CD1c-positive myeloid dendritic cell (primary cell): ENCODE measurements at regions not wholly inside any gene's neighbourhood (a gene's known extent, or its start where the extent isn't known, plus 50 kb on each side); places are given as distances from the start of the nearest gene placed in this dataset.
A peak's percentile ranks its signal among the peaks of the same experiment; 100 is the strongest.

Experiments used
- DNase-seq: peaks from one replicate; pipeline ENCODE4 v3.0.0-alpha.2; 2016; ENCODE audit errors: extremely low spot score

DNA sequence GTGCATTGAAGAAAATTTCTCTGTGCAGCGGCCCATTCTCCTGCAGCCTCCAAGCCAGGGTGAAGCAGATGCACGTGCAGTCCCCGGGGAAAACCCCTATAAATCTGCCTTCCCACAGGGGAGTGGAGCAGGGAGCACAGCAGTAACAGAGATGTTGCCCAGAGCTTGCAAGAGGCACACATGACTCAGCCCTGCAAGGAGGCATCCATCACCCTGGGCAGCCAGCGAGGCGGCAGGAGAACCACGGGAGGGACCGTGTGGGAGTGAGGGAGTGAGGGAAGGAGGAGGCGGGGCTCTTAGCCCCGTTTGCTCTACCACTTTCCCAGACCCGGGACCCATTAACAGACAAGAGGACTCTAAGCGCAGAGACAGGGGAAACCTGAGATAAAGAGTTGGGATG lies 96.2 kb upstream of the ARAP3 start:
- no peak for DNase-seq

DNA sequence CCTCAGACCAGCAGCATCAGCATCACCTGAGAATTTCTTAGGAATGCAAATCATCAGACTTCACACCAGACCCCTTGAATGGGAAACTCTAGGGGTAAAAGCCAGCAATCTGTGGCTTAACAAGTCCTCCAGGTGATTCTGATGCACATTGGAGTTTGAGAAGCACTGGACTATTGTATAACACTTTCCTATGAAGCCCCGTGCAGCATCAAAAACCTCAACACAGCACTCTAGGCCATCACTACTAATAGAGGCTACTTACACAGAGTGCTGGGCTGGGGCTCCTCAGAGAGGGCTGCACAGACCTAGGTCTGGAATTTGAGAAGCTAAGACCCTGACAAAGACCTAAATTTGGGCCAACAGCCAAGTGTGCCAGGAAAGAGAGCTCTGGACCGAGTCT lies 95.7 kb upstream of the ARAP3 start:
- DNase-seq: no peak

DNA sequence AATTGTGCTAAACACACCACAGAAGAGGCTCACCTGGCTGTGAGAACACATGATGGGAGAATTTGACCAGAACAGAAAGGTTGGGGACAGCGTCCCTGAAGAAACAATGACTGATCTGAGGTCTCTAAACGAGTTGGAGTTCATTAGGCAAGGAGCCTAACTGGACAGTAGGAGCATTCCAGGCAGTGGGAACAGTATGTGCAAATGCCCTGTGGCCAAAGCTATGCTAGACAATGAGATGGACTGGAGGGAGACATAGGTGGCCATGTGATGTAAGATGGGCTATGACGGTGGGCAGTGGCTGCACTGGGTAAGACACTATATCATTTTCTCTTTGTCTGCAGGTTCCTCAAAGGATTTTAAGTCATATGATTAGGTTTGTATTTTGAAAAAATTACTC lies 95.1 kb upstream of the ARAP3 start:
- DNase-seq: no peak

DNA sequence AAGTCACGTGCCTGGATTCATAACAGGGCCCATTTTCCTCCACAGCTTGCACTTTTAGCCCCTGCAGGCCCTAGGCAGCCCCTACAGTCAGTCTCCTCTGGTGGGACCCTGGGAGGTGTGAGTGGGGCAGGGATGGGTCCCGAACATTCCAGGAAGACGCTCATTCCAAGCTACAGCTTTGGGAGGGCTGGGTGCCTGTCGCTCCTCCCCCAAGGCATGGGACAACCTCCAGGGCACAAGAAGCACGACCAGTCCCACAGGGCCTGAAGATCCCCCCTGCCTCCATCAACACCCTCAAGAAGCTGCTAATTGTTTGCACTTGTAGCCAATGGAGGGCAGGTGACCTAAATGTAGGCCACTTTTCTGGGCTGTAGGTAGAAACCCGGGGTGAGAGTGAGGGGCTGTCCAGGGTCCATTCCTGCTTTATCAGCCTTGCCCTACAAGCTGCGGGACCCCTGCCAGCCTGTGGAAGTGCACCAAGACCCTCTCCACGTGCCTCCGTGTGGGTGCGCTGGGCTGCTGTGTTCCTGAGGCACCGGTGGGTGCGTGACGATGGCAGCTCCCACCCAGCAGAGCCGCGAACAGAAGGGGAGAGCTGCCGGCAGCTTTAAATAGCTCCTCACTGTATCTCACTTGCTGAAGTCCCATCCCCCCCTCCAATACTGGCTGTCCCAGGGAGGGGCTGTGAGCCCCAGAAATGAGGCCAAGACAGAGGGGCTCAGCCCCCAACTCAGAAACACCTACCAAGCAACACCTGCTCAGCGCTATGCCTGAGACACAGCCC lies 91.9 kb upstream of the ARAP3 start:
- no peak for DNase-seq

DNA sequence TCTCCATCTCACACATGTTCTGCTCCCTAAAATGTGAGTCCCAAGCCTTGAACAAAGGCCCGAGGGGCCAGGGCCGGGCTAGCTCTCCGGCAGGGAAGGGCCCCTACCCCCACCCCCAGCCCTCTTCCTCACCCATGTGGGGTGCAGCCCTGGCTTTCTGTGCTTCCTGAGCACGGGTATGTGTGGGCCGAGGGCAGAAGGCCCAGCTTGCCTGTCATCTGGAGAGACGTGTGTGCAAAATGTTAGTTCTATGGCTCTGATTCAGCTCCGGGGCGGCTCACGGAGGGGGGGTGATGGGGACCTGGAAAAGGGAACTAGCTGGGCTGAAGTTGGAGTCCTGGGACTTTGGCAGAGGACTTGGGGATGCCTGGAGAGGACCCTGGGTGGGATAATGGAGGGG lies 90.3 kb upstream of the ARAP3 start:
- no peak for DNase-seq

DNA sequence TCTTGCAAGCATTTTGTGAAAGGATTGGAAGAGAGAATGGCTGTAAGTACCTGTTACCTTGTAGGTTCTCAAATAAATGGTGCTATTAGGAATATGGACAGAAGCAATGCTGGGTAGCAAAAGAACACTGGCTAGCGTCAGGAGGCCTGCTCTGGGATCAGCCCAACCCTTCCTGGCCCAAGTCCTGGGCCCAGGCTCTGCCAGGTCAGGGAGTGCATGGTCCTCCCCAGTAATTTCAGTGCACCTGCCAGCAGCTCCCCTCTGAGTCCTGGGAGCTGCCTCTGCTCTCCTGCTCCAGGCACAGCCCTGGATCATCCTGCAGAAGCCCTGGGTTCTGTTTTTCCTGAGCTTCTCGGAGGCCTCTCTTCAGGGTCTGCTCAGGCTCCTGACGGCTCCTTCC lies 89.5 kb upstream of the ARAP3 start:
- no peak for DNase-seq

DNA sequence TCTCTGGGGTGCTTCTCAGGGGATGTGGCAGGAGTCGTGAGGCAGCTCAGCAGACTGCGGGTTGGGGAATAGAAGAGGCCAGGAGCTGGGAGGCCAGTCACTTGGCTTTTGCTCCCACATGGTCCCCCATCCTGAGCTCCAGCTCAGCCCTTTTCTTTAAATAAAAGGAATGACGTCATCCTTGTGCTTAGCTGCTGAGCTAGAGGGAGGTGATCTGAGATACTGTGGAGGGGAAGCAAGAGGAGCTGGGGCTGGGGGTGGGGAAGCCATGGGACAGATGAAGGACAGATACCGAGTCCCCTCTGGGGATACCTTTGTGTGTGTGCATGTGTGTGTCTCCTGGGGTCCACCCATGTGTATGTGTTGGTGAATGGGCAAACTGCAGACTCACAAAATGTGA lies 89.0 kb upstream of the ARAP3 start:
- DNase-seq: no peak

DNA sequence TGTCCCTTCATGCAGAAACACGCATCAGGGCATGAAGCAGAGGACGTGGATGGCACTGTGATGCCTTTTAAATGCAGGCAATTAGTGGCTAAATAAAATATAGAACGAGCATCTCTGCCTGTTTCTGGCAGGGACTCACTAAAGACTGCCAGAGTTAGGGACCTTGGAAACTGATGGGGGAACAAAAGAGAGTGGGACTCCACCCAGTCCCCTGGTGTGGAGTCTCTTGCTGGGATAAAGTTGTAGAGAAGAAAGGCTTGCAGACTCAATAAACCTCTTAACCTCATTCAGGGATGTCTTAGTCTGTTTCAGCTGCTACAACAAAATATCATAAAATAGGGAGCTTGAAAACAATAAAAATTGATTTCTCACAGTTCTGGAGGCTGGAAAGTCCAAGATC lies 87.6 kb upstream of the ARAP3 start:
- no peak for DNase-seq

DNA sequence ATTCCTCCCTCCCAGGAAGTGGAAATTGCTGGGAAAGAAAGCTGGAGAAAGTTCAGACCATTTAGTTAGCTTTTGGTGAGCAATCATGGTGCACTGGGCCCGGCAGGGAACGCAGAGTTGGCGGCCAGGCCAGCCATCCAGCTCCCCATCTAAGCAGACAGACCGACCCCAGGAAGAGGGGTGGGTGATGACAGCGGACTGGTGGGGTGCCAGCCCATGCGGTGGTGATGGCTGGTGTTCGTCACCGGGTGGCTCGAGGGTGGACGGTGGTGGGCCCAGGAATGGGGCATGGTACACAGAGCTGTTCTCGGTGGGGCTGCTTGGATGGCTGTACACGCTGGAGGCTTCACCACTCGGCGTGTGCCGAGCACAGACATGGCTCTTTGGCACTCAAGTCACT lies 85.6 kb upstream of the ARAP3 start:
- DNase-seq: no peak

DNA sequence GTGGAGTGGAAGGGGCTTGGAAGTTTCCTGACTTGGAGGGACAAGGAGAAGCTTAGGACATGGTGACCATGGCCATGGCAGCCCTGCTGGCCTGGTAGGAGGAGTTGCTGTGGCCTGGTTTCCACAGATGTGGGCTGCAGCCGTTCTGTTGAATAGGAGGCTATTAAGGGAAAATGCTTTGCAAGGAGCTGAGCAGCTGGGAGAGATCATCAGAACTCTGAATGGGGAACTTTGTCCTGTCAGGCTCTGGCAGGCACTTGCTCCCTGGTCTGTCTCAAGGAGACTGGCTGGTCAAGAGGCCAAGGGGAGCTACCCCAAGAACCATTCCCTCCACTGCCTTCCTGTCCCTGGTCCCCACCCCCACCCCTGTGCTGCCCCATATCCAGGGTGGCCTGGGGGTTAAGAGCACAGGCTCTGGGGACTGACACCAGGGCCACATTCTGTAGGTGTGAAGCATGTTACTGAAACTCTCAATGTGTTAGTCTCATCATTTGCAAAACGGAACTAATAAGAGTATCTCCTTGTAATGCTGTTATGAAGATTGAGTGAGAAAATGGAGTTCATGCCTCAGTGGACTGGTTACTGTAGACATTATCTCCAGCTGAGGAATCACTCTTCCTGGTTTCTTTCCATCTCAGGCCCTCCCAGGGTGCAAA lies 84.0 kb upstream of the ARAP3 start:
- no peak for DNase-seq

DNA sequence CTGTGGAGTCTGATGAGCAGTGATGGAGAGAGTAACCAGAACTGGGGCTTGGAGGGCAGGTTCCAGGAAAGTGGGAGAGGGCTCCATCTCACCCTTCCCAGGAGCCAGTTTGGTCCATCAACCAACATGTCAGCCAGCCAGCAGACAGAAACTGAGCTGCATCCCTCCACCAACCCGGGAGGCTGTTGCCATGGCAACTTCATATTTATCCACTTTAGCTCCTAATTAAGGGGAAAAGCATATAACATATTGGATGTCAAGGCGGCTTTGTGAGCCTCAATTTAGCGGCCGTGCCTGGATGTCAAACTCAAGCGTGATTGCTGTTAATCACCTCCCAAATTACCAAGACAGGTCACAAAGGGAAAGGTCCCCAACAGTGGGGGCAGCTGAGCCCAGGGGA lies 81.5 kb upstream of the ARAP3 start:
- DNase-seq: no peak

DNA sequence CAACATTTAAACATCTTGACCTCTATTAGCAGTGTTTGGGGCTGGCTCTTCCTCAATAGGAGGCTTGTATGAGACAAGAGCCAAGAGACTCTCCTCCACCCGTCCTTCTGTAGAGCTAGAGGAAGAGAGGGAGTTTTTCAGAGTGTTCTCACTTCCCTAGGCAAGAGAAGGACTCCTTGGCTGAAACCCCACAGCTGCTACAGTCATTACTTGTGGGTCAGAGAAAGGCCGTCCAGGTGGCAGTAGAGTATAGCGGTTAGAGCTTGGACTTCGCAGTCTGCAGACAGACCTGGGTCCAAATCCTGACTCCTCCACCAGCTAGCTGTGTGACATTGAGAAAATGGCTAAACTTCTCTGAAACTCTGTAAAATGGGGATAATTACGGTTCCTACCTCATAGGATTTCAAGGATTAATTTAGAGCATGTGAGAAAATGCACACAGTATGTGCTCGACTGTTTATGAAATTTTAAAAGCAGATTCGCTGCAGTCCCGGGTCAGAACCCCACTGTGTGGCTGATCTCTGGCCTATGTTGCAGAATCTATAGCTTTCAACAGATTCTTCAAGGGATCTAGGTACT lies 80.8 kb upstream of the ARAP3 start:
- peak; percentile 18 for DNase-seq

DNA sequence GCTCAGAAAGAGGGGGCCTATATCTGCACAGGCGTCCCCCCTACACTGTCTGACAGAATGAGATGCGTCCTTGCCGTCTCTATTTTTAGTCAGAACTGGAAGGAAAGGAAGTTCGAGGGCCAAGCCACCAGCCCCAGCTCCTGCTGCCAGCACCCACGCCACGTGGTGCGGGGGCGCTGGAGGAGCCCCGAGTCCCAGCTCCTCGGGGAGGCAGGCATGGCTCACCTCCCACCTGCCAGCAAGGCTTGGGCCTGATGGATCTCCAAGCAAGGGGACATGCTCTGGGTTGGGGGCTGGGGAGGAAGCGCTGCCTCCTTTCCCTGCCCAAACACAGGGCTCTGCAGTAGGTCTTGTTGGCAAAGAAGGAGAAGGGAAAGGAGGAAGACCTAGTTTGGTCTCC lies 80.3 kb upstream of the ARAP3 start:
- no peak for DNase-seq

DNA sequence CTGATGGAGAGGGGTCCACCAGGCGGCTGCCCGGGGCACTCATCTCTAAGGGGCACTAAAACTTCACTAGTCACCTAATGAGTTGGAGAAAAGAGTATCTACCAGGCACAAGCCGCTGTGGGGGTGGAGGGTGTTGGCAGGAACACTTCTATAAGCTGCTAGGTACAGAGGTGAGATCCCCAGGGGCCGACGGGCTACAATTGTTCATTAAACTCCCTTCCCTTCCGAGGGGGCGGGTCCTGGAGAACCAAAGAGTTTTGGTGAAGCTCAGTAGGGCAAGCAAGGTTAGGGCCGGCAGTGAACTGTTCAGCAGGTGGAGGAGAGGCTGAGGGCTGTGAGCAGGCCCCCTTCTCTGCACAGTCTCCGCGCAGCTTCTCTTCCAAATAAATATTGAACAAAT lies 78.7 kb upstream of the ARAP3 start:
- no peak for DNase-seq

DNA sequence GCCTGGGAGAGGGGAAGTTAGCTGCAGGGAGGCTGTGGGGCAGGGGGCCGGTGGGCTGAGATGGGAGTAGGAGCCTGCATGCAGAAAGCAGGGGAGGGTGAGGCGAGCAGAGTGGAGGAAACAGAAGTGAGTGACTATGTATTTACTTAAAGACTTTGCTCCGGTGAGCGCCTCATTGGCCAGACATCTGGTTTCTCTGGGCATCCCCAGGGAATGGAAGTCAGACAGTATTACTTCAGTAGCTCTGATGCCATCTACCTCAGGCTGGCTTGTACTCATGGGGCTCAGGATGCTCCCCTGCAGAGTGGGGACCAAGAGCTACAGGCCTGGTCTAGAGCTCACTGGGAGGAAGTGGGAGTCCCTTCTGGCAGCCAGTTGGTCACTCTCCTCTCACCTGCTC lies 78.2 kb upstream of the ARAP3 start:
- DNase-seq: no peak

DNA sequence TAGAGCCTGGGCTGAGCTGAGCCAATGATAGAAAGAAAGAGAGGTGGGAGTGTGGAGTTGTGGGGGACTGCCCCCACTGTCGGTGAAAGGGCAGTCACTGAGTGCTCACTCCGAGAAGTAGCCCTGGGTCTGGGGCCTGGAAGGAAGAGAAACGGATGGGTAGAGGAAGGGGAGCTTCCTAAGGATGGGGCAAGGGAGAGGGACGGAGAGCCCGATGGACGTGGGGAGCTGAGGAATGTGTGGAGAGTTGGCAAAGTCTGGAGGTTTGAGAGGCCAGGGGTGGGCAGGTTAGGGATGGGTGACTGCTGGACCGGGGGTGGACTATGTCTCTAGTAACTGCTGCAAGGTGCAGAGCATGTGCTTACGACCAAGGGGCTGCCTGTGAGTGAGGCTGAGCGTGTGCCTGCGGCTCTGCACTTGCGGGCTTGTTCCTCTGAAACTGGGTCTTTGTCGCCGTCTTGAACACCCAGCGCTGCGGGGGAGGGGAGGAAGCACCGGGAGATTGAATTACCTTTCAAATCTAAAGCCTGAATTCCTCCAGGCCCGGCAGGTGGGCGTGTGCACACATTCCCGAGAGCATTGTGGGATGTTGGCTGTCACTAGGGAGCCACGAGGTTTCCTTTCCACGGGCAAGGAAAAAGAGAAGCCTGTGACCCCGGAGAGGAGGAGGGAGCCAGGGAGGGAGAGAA lies 76.4 kb upstream of the ARAP3 start:
- DNase-seq: no peak

DNA sequence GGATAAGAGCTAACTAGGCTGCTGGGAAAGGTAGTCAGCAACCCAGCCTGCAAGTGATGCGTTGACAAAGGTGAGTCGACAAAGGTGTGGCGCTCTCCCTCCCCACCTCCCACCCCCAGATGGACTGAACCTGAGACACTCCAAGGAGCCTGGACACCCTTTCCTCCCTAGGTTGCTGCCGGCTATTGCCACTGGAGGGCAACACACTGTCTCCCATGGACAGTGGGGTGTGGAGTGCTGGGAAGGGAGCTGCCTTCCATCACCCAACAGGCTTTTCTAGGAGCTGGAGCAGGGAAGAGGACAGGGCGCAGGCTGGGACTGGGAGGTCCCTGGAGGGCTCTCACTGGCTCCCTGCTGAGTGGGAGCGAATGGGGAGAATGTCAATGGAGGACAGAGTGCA lies 75.4 kb upstream of the ARAP3 start:
- DNase-seq: no peak

DNA sequence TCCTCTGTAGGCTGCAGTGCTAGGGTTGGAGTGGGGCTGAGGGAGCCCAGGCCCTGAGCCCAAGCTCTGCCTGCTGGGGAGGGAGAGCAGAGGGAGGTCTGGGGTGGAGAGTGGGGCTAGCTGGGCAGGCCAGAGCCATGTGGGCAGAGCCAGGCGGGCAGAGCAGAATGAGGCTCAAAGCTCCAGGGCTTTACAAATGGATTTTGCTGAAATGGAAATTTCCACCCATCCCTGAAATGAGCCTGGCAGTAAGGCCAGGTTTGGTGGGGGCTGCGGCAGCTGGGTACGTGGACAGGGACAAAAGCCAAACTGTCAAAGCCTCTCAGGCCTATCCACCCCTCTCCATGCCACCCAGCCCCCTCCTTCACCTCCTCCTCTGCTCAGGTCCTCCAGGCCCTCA lies 74.2 kb upstream of the ARAP3 start:
- DNase-seq: no peak

DNA sequence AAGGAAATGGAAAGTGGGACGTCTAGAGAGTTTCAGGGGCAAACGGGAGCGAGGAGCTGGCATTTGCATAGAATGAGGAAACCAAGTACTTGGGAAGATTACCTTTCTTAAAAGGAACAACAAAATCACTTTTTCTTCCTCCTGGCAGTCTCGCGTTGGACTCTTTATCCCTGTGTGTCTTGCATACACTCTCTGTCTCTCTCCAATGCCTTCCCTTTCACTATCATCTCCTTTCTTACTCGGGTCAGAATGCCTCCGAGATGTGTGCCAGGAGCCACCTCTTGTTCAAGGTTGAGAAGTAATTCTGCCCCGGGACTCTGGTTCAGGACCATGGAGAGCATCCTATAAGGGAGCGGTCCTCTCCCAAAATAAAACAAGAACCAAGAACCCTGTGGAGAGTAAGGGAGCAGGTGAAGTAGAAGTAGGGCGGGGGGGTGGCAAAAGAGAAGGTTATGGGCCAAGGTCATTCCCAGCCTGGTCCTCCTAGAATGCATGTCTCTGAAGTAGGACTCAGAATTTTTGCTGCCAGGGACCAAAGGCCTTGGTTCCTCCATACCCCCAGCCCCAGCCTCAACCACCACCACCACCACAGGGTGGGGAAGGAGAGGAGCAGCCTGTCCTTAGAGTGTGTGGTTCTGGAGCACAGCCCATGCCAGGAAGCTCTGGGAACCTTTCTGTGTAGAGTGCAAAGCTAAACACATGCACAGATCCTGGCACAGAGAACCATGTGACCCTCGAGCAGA lies 72.1 kb upstream of the ARAP3 start:
- peak; percentile 24 for DNase-seq

DNA sequence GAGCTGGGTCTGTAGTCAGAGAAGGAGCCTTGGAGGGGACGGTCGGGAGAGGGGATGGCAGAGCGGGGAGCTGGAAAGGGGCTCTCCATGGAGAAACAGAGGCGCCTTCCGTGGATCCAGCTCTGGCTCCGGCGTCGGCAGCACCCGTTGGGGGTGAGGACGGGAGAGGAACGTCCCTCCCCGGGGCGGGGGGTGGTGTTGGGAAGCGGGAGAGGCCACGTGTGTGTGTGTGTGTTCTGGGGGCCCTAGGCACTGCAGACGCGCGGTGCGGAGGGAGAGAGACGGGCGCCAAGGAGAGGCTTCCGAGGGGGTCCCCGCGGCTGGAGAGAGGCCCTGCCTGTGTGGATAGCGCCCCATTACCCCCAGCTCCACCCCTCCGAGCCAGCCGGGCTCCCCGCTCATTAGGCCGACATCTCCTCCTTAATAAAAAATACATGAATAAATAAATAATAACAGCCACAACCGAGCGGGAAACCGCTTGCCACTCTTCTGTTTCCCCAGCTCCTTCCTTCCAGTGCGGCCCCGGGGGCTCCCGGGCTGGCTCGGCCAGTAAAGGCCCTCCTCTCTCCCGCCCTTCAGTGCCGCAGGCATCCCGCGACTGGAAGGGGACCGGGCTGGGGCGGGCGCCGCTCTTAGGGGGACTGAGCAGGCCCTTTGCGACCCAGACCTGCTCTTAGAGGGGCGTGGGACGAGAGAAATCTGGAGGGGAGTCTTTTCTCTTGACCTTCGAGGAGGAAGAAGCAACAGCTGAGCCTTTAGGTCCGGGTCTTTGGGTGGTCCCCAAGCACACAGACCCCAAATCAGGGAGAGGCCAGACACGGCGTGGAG lies 71.3 kb upstream of the ARAP3 start:
- DNase-seq: no peak
